ENCODE measurements at regions not wholly inside any gene's neighbourhood (a gene's known extent, or its start where the extent isn't known, plus 50 kb on each side); places are given as distances from the start of the nearest gene placed in this dataset.

DNA sequence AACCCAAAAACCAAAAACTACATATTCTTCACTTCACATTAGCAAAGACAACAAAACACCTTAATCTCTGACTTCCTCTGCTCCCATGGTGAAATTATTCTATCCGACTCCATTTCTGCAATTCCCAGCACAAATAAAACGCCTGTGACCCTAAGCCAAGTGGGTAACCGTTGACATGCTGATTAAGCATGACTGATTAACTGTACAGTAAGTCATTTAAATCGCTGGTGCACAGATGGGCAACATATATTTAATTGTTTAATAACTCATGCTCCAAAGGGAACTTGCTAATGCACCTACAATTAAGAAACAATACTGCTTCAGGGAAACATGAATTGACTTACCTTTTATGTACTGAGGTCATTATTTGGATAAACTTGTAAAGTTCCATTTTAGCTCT, 436.7 kb downstream of the KIF2B start:
- no peaks in the 10 kb centered on the region for H3K36me3 ChIP-seq (ENCODE audit: control insufficient read depth, insufficient read depth, low read length)
- H3K79me2 ChIP-seq (ENCODE audit: control insufficient read depth, insufficient read depth, low read length) = no peaks in the 10 kb centered on the region
- H3K4me1 ChIP-seq (ENCODE audit: control insufficient read depth, extremely low read depth, insufficient read depth, low read length) = no peaks in the 10 kb centered on the region
- no peaks in the 10 kb centered on the region for H3K9me3 ChIP-seq (ENCODE audit: control insufficient read depth, insufficient read depth, low read depth, low read length)
- H3K4me2 ChIP-seq (ENCODE audit: extremely low read depth, insufficient read depth, low read length) = no peak overlapping the region
- no peaks in the 10 kb centered on the region for H3K27me3 ChIP-seq (ENCODE audit: control insufficient read depth, insufficient read depth, low read length)
- TF ChIP-seq, protein P1, sequence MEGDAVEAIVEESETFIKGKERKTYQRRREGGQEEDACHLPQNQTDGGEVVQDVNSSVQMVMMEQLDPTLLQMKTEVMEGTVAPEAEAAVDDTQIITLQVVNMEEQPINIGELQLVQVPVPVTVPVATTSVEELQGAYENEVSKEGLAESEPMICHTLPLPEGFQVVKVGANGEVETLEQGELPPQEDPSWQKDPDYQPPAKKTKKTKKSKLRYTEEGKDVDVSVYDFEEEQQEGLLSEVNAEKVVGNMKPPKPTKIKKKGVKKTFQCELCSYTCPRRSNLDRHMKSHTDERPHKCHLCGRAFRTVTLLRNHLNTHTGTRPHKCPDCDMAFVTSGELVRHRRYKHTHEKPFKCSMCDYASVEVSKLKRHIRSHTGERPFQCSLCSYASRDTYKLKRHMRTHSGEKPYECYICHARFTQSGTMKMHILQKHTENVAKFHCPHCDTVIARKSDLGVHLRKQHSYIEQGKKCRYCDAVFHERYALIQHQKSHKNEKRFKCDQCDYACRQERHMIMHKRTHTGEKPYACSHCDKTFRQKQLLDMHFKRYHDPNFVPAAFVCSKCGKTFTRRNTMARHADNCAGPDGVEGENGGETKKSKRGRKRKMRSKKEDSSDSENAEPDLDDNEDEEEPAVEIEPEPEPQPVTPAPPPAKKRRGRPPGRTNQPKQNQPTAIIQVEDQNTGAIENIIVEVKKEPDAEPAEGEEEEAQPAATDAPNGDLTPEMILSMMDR (conservative IDR thresholded peaks at IDR 0.05 in 1 of 2, IDR thresholded peaks at IDR 0.05 in 1 of 2; ENCODE audit: low read depth in 1 of 2, low read length in 2 of 2) = no peak
- no peak for TF ChIP-seq EZH2 (IDR thresholded peaks at IDR 0.05; ENCODE audit: low read length, missing control alignments)
- no peak for DNase-seq (ENCODE audit: low read depth in 2 of 2)
- H3K9ac ChIP-seq (ENCODE audit: insufficient read depth, low read length) = no peak overlapping the region
- H4K20me1 ChIP-seq (ENCODE audit: control insufficient read depth, extremely low read depth, insufficient read depth, low read length) = no peaks in the 10 kb centered on the region
- H3K4me3 ChIP-seq (replicated peaks in 1 of 4; ENCODE audit: control extremely low read depth in 1 of 4, insufficient read depth in 1 of 4, low read depth in 3 of 4, low read length in 4 of 4) = no peak overlapping the region
- no peak overlapping the region for H3K27ac ChIP-seq (ENCODE audit: insufficient read depth, low read length)
- no peak overlapping the region for H2AFZ ChIP-seq (ENCODE audit: low read length)

DNA sequence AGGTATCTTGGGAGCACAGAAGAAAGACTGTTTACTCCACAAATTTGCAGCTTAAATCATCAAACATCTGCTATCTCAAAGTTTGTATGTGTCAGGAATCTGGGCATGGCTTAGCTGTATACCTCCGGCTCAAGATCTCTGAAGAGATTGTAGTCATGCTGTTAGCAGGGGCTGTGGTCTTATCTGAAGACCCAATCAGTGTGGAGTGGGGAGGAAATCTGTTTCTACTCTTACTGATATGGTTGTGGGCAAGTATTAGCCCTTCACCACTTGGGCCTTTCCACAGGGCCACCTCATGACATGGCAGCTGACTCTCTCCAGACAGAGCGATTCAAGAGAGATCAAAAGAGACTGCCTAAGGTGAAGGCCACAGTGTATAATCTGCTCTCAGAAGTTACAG, 438.7 kb downstream of the KIF2B start:
- Histone ChIP-seq H2AFZ (ENCODE audit: low read length) (no peak overlapping the region), H3K9me3 (ENCODE audit: control insufficient read depth, insufficient read depth, low read depth, low read length) (no peaks in the 10 kb centered on the region), H3K4me1 (ENCODE audit: control insufficient read depth, extremely low read depth, insufficient read depth, low read length) (no peaks in the 10 kb centered on the region), H3K4me2 (ENCODE audit: extremely low read depth, insufficient read depth, low read length) (no peak overlapping the region), H3K27ac (ENCODE audit: insufficient read depth, low read length) (no peak overlapping the region), H3K36me3 (ENCODE audit: control insufficient read depth, insufficient read depth, low read length) (no peaks in the 10 kb centered on the region), H3K79me2 (ENCODE audit: control insufficient read depth, insufficient read depth, low read length) (no peaks in the 10 kb centered on the region), H3K9ac (ENCODE audit: insufficient read depth, low read length) (no peak overlapping the region), H3K27me3 (ENCODE audit: control insufficient read depth, insufficient read depth, low read length) (no peaks in the 10 kb centered on the region), H3K4me3 (replicated peaks in 1 of 4; ENCODE audit: control extremely low read depth in 1 of 4, insufficient read depth in 1 of 4, low read depth in 3 of 4, low read length in 4 of 4) (no peak overlapping the region), H4K20me1 (ENCODE audit: control insufficient read depth, extremely low read depth, insufficient read depth, low read length) (no peaks in the 10 kb centered on the region)
- TF ChIP-seq, protein P1 (conservative IDR thresholded peaks at IDR 0.05 in 1 of 2, IDR thresholded peaks at IDR 0.05 in 1 of 2; ENCODE audit: low read depth in 1 of 2, low read length in 2 of 2) = no peak
- no peak for TF ChIP-seq EZH2 (IDR thresholded peaks at IDR 0.05; ENCODE audit: low read length, missing control alignments)
- DNase-seq (ENCODE audit: low read depth in 2 of 2) = no peak

DNA sequence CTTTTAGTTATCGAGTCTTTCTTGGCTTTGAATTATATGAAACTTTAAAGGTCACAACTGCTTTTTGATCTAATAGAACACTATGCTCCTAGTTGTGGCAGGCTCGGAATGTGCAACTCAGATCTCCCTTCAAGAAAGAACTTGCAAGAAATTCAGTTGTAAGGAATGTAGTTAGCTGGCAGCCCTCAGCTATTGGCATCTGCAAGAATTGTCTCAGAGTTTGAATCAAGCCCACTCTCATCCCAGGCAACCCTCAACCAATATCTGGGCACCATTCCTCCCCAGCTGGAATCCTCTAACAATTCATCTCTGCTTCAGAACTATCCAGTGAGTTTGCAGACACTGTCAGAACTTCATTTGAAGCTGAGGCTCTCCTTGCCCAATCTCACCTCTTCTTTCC, 447.2 kb downstream of the KIF2B start:
- Histone ChIP-seq H2AFZ (ENCODE audit: low read length) (no peak overlapping the region), H3K4me2 (ENCODE audit: extremely low read depth, insufficient read depth, low read length) (no peak overlapping the region), H3K27ac (ENCODE audit: insufficient read depth, low read length) (no peak overlapping the region), H3K36me3 (ENCODE audit: control insufficient read depth, insufficient read depth, low read length) (no peaks in the 10 kb centered on the region), H3K9ac (ENCODE audit: insufficient read depth, low read length) (no peak overlapping the region), H3K4me3 (replicated peaks in 1 of 4; ENCODE audit: control extremely low read depth in 1 of 4, insufficient read depth in 1 of 4, low read depth in 3 of 4, low read length in 4 of 4) (no peak overlapping the region), H3K79me2 (ENCODE audit: control insufficient read depth, insufficient read depth, low read length) (no peaks in the 10 kb centered on the region), H3K4me1 (ENCODE audit: control insufficient read depth, extremely low read depth, insufficient read depth, low read length) (no peaks in the 10 kb centered on the region), H3K9me3 (ENCODE audit: control insufficient read depth, insufficient read depth, low read depth, low read length) (no peaks in the 10 kb centered on the region), H4K20me1 (ENCODE audit: control insufficient read depth, extremely low read depth, insufficient read depth, low read length) (no peaks in the 10 kb centered on the region), H3K27me3 (ENCODE audit: control insufficient read depth, insufficient read depth, low read length) (no peaks in the 10 kb centered on the region)
- no peak for DNase-seq (ENCODE audit: low read depth in 2 of 2)
- TF ChIP-seq EZH2 (IDR thresholded peaks at IDR 0.05; ENCODE audit: low read length, missing control alignments) = no peak
- TF ChIP-seq, protein P1 (conservative IDR thresholded peaks at IDR 0.05 in 1 of 2, IDR thresholded peaks at IDR 0.05 in 1 of 2; ENCODE audit: low read depth in 1 of 2, low read length in 2 of 2) = no peak
